ENCODE measurements at regions not wholly inside any gene's neighbourhood (a gene's known extent, or its start where the extent isn't known, plus 50 kb on each side); places are given as distances from the start of the nearest gene placed in this dataset.

DNA sequence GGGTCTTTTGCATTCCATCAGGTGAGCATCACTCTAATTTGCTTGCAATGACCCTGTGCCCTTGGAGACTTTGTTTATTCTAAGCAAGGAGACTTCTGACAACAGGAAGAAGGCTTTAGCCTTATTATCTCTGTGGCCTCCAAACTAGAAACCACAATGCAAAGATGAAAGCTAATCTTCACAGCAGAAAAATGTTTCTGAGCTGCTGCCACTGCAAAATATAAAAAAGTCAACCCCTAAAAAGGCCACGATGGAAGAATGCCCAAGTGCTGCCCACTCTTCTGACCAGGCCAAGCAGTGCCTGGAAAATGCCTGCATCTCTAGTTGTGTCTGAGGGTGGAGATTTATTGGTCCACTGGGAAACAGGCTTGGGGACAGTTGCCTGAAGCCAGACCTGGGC is 299.9 kb downstream of the C7orf25 start:
- Histone ChIP-seq H3K9me3 (ENCODE audit: control insufficient read depth, low read length) (no peaks in the 10 kb centered on the region), H3K27me3 (replicated peaks; ENCODE audit: control insufficient read depth, insufficient read depth, low read length) (peaks cover 16% of the 10 kb centered on the region), H3K4me1 (ENCODE audit: control insufficient read depth, insufficient read depth, low read length) (peaks cover under 1% of the 10 kb centered on the region), H3K4me3 (ENCODE audit: low read length) (no peak overlapping the region), H3K36me3 (ENCODE audit: control insufficient read depth, insufficient read depth, low read length, severe bottlenecking) (no peaks in the 10 kb centered on the region), H3K9ac (ENCODE audit: low read length) (no peak overlapping the region)
- DNase-seq (ENCODE audit: low read depth), result peak; percentile 15

DNA sequence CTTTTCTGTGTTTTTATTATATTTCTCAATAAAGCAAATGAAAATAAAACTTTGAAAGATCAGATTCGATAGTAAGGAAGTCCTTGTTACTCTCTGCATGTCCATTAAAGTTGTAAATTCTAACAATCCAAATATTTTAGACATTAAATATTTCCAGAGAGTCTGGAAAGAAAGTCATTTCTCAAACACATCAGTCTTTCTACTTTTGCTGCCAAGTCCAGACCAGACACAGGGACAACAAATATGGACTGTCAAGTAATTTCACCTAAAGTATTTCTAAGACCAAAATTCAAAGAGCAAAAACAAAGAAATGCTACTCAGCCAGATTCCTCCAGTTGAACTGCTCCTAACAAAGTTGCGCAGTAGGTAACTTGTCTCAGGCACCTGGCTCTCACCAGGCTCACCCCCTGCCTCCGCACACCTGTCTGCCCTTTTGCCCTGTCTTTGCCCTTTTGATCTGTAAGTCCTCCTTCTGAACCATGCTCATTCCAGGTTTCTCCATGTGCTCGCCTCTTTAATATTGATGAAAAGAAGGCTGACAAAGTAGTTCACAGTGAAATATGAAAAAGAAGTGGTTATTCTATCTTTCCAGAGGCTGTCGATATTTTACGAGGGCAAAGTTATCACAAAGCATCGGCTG is 300.5 kb downstream of the C7orf25 start:
- Histone ChIP-seq H3K4me3 (ENCODE audit: low read length) (no peak overlapping the region), H3K9me3 (ENCODE audit: control insufficient read depth, low read length) (no peaks in the 10 kb centered on the region), H3K36me3 (ENCODE audit: control insufficient read depth, insufficient read depth, low read length, severe bottlenecking) (no peaks in the 10 kb centered on the region), H3K4me1 (ENCODE audit: control insufficient read depth, insufficient read depth, low read length) (peaks cover 4% of the 10 kb centered on the region), H3K27me3 (replicated peaks; ENCODE audit: control insufficient read depth, insufficient read depth, low read length) (peaks cover 16% of the 10 kb centered on the region), H3K9ac (ENCODE audit: low read length) (no peak overlapping the region)
- DNase-seq (ENCODE audit: low read depth), result no peak

DNA sequence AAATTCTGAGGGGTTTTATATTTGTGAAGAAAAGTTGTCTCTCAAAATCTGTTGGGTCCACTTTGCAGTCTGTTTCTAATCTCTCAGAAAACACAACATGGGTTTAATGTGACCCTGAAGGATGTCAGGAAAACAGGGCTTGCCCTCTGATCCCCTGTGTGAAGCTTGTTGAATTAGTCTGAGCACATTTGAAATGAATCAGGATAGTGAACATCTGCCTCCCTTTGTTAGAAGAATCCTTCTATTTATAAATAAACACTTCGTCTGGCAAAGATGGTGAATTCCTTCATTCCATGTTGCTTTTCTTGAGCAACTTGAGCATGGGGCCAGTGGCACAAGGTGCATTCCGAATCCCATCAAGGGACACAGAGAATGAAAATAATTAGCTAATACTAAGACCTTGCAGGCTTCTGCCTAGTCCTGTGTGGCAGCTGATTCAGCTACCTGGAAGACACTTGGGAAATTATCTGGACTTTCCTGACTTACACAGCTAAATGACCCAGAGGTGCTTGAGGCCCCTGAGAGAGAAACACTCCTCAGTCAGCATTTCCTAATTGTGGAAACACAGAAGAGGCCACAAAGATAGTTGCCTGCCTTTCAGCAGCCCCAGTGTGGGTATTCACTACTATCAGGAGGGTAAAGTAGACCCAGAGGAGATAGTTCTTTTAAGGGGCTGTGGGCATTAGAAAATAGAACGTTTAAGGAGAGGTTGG is 305.5 kb downstream of the C7orf25 start:
- peaks cover 5% of the 10 kb centered on the region for H3K27me3 ChIP-seq (replicated peaks; ENCODE audit: control insufficient read depth, insufficient read depth, low read length)
- DNase-seq (ENCODE audit: low read depth), result peak; percentile 62
- H3K9ac ChIP-seq (ENCODE audit: low read length), result no peak overlapping the region
- no peaks in the 10 kb centered on the region for H3K36me3 ChIP-seq (ENCODE audit: control insufficient read depth, insufficient read depth, low read length, severe bottlenecking)
- H3K4me3 ChIP-seq (ENCODE audit: low read length), result no peak overlapping the region
- peaks cover 17% of the 10 kb centered on the region for H3K4me1 ChIP-seq (ENCODE audit: control insufficient read depth, insufficient read depth, low read length)
- H3K9me3 ChIP-seq (ENCODE audit: control insufficient read depth, low read length), result no peaks in the 10 kb centered on the region

DNA sequence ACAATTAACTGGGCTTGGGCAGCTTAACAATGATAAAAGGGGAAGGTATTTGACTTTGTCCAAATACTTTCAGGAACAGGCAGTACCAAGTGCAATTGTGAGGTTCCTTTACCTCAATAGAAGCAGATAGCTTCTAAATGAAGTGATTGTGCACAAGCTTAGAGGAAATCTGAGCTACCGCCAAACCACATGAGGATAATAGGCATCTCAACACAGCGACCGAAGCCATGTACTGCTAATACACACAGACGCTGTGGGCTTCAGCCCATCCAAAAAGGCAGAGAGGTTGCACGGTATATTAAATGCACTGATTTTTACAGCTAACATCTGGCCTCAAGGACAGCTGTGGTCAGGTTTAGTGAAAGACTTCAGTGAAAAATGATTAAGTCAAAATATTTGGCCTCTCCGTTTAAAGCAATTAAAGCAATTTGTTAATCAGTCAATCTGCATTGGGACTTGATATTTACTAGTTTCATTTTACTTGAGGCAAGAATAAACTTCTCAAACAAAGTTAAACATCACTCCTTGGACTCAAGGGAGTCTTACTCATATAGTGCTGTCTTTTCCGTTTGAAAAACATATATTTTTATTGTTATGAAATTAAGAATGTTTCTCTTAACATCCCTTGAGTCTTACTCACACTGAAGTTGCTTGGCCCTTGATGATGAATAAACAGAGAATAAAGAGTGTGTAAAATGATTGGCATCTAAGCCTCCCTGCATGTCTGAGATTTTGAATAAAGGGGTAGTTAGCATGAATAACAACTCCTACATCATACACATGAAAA is 306.3 kb downstream of the C7orf25 start:
- peaks cover 17% of the 10 kb centered on the region for H3K4me1 ChIP-seq (ENCODE audit: control insufficient read depth, insufficient read depth, low read length)
- peak; percentile 71 for DNase-seq (ENCODE audit: low read depth)
- no peaks in the 10 kb centered on the region for H3K36me3 ChIP-seq (ENCODE audit: control insufficient read depth, insufficient read depth, low read length, severe bottlenecking)
- peak overlapping the region; percentile 31 for H3K4me3 ChIP-seq (ENCODE audit: low read length)
- peaks cover 5% of the 10 kb centered on the region for H3K27me3 ChIP-seq (replicated peaks; ENCODE audit: control insufficient read depth, insufficient read depth, low read length)
- no peak overlapping the region for H3K9ac ChIP-seq (ENCODE audit: low read length)
- H3K9me3 ChIP-seq (ENCODE audit: control insufficient read depth, low read length), result no peaks in the 10 kb centered on the region

DNA sequence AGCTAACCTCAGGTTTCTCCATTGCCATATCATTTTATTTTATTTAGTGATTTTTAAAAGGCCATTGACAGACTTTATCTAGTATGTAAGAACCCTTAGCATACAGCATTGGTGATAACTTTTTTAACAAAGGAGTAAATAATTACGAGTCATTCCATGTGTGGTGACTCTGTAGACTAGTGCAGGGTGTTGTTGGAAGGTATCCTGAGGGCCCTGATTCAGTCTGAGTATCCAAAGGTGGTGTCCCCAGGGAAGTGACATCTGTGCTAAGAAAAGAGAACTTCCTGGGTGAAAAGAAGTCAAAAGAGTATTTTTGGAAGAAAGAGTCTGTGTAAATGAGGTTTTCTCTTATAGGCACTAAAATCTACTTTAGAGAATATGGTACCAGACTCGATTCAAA is 308.4 kb downstream of the C7orf25 start:
- H3K9me3 ChIP-seq (ENCODE audit: control insufficient read depth, low read length), result no peaks in the 10 kb centered on the region
- peaks cover 17% of the 10 kb centered on the region for H3K4me1 ChIP-seq (ENCODE audit: control insufficient read depth, insufficient read depth, low read length)

DNA sequence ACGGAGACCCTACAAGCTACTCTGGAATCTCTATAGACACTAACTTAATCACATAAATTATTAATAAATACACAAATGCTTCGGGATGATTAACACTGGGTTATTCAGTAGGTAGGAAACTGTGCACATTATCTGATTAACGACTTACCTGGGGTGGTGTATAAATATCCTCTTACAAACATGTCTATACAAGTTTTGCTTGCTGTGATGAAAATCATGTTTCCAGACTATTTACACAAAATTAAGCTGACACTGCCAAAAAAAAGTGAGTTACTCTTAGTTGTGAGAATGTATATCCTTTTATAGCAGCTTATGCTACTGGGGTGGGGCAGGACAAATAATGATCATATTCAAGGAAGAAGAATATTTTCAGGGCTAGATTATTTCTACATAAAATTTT is 314.6 kb downstream of the C7orf25 start:
- no peak overlapping the region for H3K9ac ChIP-seq (ENCODE audit: low read length)
- no peaks in the 10 kb centered on the region for H3K27me3 ChIP-seq (replicated peaks; ENCODE audit: control insufficient read depth, insufficient read depth, low read length)
- no peaks in the 10 kb centered on the region for H3K36me3 ChIP-seq (ENCODE audit: control insufficient read depth, insufficient read depth, low read length, severe bottlenecking)
- no peak overlapping the region for H3K4me3 ChIP-seq (ENCODE audit: low read length)
- peaks cover 7% of the 10 kb centered on the region for H3K9me3 ChIP-seq (ENCODE audit: control insufficient read depth, low read length)
- no peak for DNase-seq (ENCODE audit: low read depth)
- H3K4me1 ChIP-seq (ENCODE audit: control insufficient read depth, insufficient read depth, low read length), result no peaks in the 10 kb centered on the region

More for the DNA sequence above, 308.4 kb downstream of the C7orf25 start:
- H3K36me3 ChIP-seq (ENCODE audit: control insufficient read depth, insufficient read depth, low read length, severe bottlenecking), result no peaks in the 10 kb centered on the region
- no peak overlapping the region for H3K9ac ChIP-seq (ENCODE audit: low read length)
- no peaks in the 10 kb centered on the region for H3K27me3 ChIP-seq (replicated peaks; ENCODE audit: control insufficient read depth, insufficient read depth, low read length)
- DNase-seq (ENCODE audit: low read depth), result no peak
- H3K4me3 ChIP-seq (ENCODE audit: low read length), result no peak overlapping the region

DNA sequence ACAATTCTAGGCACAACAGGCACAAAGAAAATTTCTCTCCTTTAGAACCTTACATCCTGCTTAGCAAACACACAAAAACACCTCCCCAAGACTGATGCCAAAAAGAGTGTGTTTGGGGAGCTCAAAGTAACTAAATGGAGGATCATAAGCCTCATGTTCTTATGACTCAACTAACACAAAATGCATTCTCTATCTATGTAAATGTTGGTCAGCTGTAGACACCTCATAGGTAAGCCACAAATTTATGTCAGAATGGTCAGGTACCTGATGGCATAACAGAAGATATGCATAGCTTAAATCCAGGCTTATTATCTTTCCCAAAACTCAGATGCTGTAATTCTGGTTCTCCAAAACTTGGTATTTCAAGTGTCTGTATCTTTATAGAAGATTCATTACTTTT is 315.1 kb downstream of the C7orf25 start:
- H3K36me3 ChIP-seq (ENCODE audit: control insufficient read depth, insufficient read depth, low read length, severe bottlenecking), result no peaks in the 10 kb centered on the region
- no peak overlapping the region for H3K9ac ChIP-seq (ENCODE audit: low read length)
- peaks cover 13% of the 10 kb centered on the region for H3K9me3 ChIP-seq (ENCODE audit: control insufficient read depth, low read length)
- no peaks in the 10 kb centered on the region for H3K27me3 ChIP-seq (replicated peaks; ENCODE audit: control insufficient read depth, insufficient read depth, low read length)
- no peak overlapping the region for H3K4me3 ChIP-seq (ENCODE audit: low read length)
- H3K4me1 ChIP-seq (ENCODE audit: control insufficient read depth, insufficient read depth, low read length), result no peaks in the 10 kb centered on the region
- no peak for DNase-seq (ENCODE audit: low read depth)

DNA sequence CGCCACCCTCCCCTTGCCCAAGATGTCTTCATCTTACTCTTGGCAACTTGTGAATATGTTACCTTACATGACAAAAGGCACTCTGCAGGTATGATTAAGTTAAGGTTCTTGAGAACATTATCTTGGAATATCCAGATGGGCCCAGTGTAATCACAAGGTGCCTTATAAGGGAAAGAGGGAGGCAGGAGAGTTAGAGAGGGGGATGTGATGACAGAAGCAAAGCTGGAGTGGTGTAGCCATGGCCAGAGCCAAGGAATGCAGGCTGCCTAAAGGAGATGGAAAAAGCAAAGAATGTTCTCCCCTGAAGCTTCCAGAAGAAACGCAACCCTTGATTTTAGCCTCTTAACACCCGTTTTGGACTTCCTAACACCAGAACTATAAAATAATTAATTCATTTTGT is 318.0 kb downstream of the C7orf25 start:
- no peaks in the 10 kb centered on the region for H3K27me3 ChIP-seq (replicated peaks; ENCODE audit: control insufficient read depth, insufficient read depth, low read length)
- no peak for DNase-seq (ENCODE audit: low read depth)
- no peaks in the 10 kb centered on the region for H3K36me3 ChIP-seq (ENCODE audit: control insufficient read depth, insufficient read depth, low read length, severe bottlenecking)
- peaks cover 13% of the 10 kb centered on the region for H3K9me3 ChIP-seq (ENCODE audit: control insufficient read depth, low read length)
- H3K9ac ChIP-seq (ENCODE audit: low read length), result no peak overlapping the region
- no peak overlapping the region for H3K4me3 ChIP-seq (ENCODE audit: low read length)
- peaks cover 11% of the 10 kb centered on the region for H3K4me1 ChIP-seq (ENCODE audit: control insufficient read depth, insufficient read depth, low read length)

DNA sequence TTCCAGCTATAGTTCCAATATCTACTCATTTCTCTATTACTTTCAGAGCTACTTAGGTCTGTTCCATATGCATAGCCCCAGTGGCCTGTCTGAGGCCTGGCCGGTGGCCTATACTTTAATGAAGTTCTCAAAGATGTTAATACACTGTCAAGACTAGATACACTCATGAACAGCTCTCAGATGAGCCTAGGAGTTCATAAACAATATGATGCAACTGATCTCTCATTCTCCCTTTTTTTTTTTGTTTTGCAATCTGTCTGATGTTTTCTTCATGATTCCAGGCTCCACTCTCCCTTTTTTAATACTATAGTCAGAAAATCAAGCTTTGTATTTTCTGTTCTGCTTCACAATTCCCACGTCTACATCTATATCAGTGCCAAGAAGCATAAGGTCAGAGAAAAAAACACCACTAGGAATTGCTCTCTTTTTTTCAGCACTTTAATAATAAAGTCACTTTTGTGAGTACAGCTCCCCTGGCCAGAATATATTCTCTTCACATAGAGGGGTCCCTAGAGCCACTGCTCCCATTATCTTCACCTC is 321.0 kb downstream of the C7orf25 start:
- Histone ChIP-seq H3K4me3 (ENCODE audit: low read length) (no peak overlapping the region), H3K9ac (ENCODE audit: low read length) (no peak overlapping the region), H3K9me3 (ENCODE audit: control insufficient read depth, low read length) (peaks cover 13% of the 10 kb centered on the region), H3K4me1 (ENCODE audit: control insufficient read depth, insufficient read depth, low read length) (peaks cover 11% of the 10 kb centered on the region), H3K27me3 (replicated peaks; ENCODE audit: control insufficient read depth, insufficient read depth, low read length) (no peaks in the 10 kb centered on the region), H3K36me3 (ENCODE audit: control insufficient read depth, insufficient read depth, low read length, severe bottlenecking) (no peaks in the 10 kb centered on the region)
- DNase-seq (ENCODE audit: low read depth), result peak; percentile 35

DNA sequence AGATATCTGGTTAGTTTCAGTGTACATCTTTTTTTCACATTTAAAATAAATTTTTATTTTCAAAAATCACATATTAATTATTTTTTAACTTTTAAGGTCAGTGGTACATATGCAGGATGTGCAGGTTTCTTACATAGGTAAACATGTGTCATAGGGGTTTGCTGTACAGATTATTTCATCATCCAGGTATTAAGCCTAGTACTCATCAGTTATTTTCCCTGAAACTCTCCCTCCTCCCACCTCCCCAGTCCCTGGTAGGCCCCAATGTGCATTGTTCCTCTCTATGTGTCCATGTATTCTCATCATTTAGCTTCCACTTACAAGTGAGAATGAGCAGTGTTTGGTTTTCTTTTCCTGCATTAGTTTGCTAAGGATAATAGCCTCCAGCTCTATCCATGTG is 323.0 kb downstream of the C7orf25 start:
- H3K9me3 ChIP-seq (ENCODE audit: control insufficient read depth, low read length), result peaks cover 15% of the 10 kb centered on the region
- H3K27me3 ChIP-seq (replicated peaks; ENCODE audit: control insufficient read depth, insufficient read depth, low read length), result no peaks in the 10 kb centered on the region
- peaks cover 11% of the 10 kb centered on the region for H3K4me1 ChIP-seq (ENCODE audit: control insufficient read depth, insufficient read depth, low read length)
- no peak overlapping the region for H3K4me3 ChIP-seq (ENCODE audit: low read length)
- no peak for DNase-seq (ENCODE audit: low read depth)
- no peaks in the 10 kb centered on the region for H3K36me3 ChIP-seq (ENCODE audit: control insufficient read depth, insufficient read depth, low read length, severe bottlenecking)
- H3K9ac ChIP-seq (ENCODE audit: low read length), result no peak overlapping the region

DNA sequence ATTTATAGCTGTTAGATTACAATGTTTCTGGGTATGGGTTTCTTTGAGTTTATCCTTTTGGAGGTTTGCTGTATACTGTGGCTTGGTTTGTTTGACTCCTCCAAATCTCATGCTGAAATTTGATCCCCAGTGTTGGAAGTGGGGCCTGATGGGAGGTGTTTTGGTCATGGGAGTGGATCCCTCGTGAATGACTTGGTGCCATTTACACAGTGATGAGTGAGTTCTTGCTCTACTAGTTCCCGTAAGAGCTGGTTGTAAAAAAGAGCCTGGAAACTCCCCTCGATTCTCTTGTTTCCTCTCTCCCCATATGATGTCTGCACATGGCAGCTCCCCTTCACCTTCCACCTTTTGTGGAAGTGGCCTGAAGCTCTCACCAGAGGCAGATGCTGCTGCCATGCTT is 324.1 kb downstream of the C7orf25 start:
- no peak for DNase-seq (ENCODE audit: low read depth)
- Histone ChIP-seq H3K4me1 (ENCODE audit: control insufficient read depth, insufficient read depth, low read length) (peaks cover 11% of the 10 kb centered on the region), H3K4me3 (ENCODE audit: low read length) (no peak overlapping the region), H3K27me3 (replicated peaks; ENCODE audit: control insufficient read depth, insufficient read depth, low read length) (no peaks in the 10 kb centered on the region), H3K9ac (ENCODE audit: low read length) (no peak overlapping the region), H3K36me3 (ENCODE audit: control insufficient read depth, insufficient read depth, low read length, severe bottlenecking) (no peaks in the 10 kb centered on the region), H3K9me3 (ENCODE audit: control insufficient read depth, low read length) (peaks cover 13% of the 10 kb centered on the region)

Measured in adipocyte (in vitro differentiated cells).